ENCODE measurements at regions not wholly inside any gene's neighbourhood (a gene's known extent, or its start where the extent isn't known, plus 50 kb on each side); places are given as distances from the start of the nearest gene placed in this dataset.

GRCh38 chr7:156556083-156556482 is 84.5 kb upstream of the RNF32 start:
- ChIA-PET POLR2A (interaction anchor here (0.6 kb wide), 2 partner anchors 9 to 13 kb away, joined by 3 to 12 read pairs; no protein-coding TSS in a partner anchor), CTCF (no interaction called here)
- TF ChIP-seq TCF7L2 (IDR thresholded peaks at IDR 0.05; ENCODE audit: low read depth, low read length) (no peak), REST (IDR thresholded peaks at IDR 0.05; ENCODE audit: insufficient read depth in 1 of 2, low read depth in 2 of 2, low read length in 1 of 2) (no peak), CTCF (IDR thresholded peaks at IDR 0.05) (no peak), POLR2AphosphoS5 (IDR thresholded peaks at IDR 0.05; ENCODE audit: low read depth, low read length) (no peak), SIN3A (IDR thresholded peaks at IDR 0.05; ENCODE audit: borderline replicate concordance, insufficient read depth, low read depth, low read length) (no peak)
- intact Hi-C loops (cut with micrococcal nuclease; ENCODE audit: unreplicated experiment) (no loop called here), in situ Hi-C loops (cut with HindIII; ENCODE audit: low pct_unique_long_range_greater_than_20kb, low sequenced_read_pairs) (no loop called here)
- no peaks in the 10 kb centered on the region for H3K36me3 ChIP-seq (ENCODE audit: control insufficient read depth, insufficient read depth, low read length)
- no peak overlapping the region for H3K4me3 ChIP-seq (ENCODE audit: low read depth in 2 of 2, low read length in 2 of 2)
- BruUV-seq (replicated peaks): no TSS peak
- no peaks in the 10 kb centered on the region for H3K9me3 ChIP-seq (ENCODE audit: control insufficient read depth, insufficient read depth, low read depth, low read length)
- no peak overlapping the region for H3K27ac ChIP-seq (ENCODE audit: low read length)
- H3K27me3 ChIP-seq (ENCODE audit: control insufficient read depth, insufficient read depth, low read length): peaks cover 5% of the 10 kb centered on the region
- DNase-seq (ENCODE audit: low read depth, low spot score) (no peak), ATAC-seq (no peak)
- H3K4me1 ChIP-seq (ENCODE audit: control insufficient read depth, insufficient read depth, low read length): no peaks in the 10 kb centered on the region

DNA sequence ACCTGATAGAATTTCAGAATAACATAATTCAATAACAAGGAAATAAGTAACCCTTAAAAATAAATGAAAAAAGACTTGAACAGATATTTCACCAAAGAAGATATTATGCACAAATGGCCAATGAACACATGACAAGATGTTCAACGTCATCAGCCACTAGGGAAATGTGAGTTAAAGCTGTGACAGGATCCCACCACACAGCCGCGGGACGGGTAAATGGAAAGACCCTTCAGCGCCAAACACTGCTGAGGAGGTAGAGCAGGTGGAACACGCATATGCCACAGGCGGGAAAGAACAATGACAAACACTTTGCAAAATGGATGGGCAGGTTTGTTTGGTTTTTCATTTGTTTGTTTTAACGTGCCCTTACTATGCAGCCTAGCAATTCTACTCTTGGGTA is 86.1 kb upstream of the RNF32 start:
- Histone ChIP-seq H3K4me1 (ENCODE audit: control insufficient read depth, insufficient read depth, low read length) (no peaks in the 10 kb centered on the region), H3K9me3 (ENCODE audit: control insufficient read depth, insufficient read depth, low read depth, low read length) (no peaks in the 10 kb centered on the region), H3K4me3 (ENCODE audit: low read depth in 2 of 2, low read length in 2 of 2) (no peak overlapping the region), H3K27ac (ENCODE audit: low read length) (no peak overlapping the region), H3K27me3 (ENCODE audit: control insufficient read depth, insufficient read depth, low read length) (peaks cover 5% of the 10 kb centered on the region), H3K36me3 (ENCODE audit: control insufficient read depth, insufficient read depth, low read length) (no peaks in the 10 kb centered on the region)
- TF ChIP-seq CTCF (IDR thresholded peaks at IDR 0.05): no peak
- no peak for TF ChIP-seq SIN3A (IDR thresholded peaks at IDR 0.05; ENCODE audit: borderline replicate concordance, insufficient read depth, low read depth, low read length)
- TF ChIP-seq POLR2AphosphoS5 (IDR thresholded peaks at IDR 0.05; ENCODE audit: low read depth, low read length): no peak
- no peak for TF ChIP-seq TCF7L2 (IDR thresholded peaks at IDR 0.05; ENCODE audit: low read depth, low read length)
- no peak for TF ChIP-seq REST (IDR thresholded peaks at IDR 0.05; ENCODE audit: insufficient read depth in 1 of 2, low read depth in 2 of 2, low read length in 1 of 2)
- POLR2A ChIA-PET: no interaction called here
- CTCF ChIA-PET: no interaction called here
- no peak for DNase-seq (ENCODE audit: low read depth, low spot score)
- in situ Hi-C loops (cut with HindIII; ENCODE audit: low pct_unique_long_range_greater_than_20kb, low sequenced_read_pairs) (no loop called here), intact Hi-C loops (cut with micrococcal nuclease; ENCODE audit: unreplicated experiment) (no loop called here)
- no peak for ATAC-seq
- BruUV-seq (replicated peaks): no TSS peak

Data from Panc1 (cell line).